Activated CD8-positive, alpha-beta T cell treated with anti-CD3 and anti-CD28 coated beads for 36 hours (primary cell): ENCODE measurements at regions not wholly inside any gene's neighbourhood (a gene's known extent, or its start where the extent isn't known, plus 50 kb on each side); places are given as distances from the start of the nearest gene placed in this dataset.

ENCODE experiments used
- ATAC-seq: fragments of 200-7000 bp; cut with Tn5 transposase; one replicate; pipeline ENCODE4 v1.10.0; 2021; ENCODE audit warnings: mild to moderate bottlenecking, moderate library complexity
- CTCF ChIA-PET: fragments of 350-600 bp; sonication (Branson Sonifier 250); formaldehyde crosslinking; loops from one replicate; lab custom pipeline; 2021; ENCODE audit warnings: antibody characterized with exemption; lab: Charles Lee
- POLR2A ChIA-PET: fragments of 350-600 bp; sonication (Branson Sonifier 250); formaldehyde crosslinking; loops from one replicate; lab custom pipeline; 2021; ENCODE audit warnings: antibody characterized with exemption; lab: Charles Lee
- DNase-seq: peaks from one replicate; pipeline ENCODE4 v3.0.0-alpha.2; 2020
- H3K27ac Mint-ChIP-seq: one replicate; pipeline ENCODE4 v1.8.0; 2021; ENCODE audit warnings: mild to moderate bottlenecking, mixed read lengths
- H3K27me3 Mint-ChIP-seq: one replicate; pipeline ENCODE4 v1.8.0; 2021; ENCODE audit warnings: mixed read lengths
- H3K36me3 Mint-ChIP-seq: one replicate; pipeline ENCODE4 v1.8.0; 2021; ENCODE audit warnings: low read depth, mixed read lengths
- H3K4me1 Mint-ChIP-seq: one replicate; pipeline ENCODE4 v1.8.0; 2021; ENCODE audit warnings: low read depth, mixed read lengths
- H3K4me3 Mint-ChIP-seq: one replicate; pipeline ENCODE4 v1.8.0; 2021; ENCODE audit warnings: mild to moderate bottlenecking, moderate library complexity, mixed read lengths
- H3K9me3 Mint-ChIP-seq: one replicate; pipeline ENCODE4 v1.8.0; 2021; ENCODE audit warnings: mixed read lengths
- intact Hi-C: fragments of 100-400 bp; cut with micrococcal nuclease; formaldehyde crosslinking; loops from one replicate; pipeline ENCODE4 v1.10.0; 2022
- TF ChIP-seq, protein P1 (sequence below): fragments of 200-600 bp; IDR thresholded peaks from one replicate; pipeline ENCODE4 v1.8.0; 2022; ENCODE audit warnings: antibody characterized with exemption, mild to moderate bottlenecking

GRCh38 chr6:62338477-62338876, 52.5 kb upstream of the KHDRBS2 start:
- TF ChIP-seq, protein P1, sequence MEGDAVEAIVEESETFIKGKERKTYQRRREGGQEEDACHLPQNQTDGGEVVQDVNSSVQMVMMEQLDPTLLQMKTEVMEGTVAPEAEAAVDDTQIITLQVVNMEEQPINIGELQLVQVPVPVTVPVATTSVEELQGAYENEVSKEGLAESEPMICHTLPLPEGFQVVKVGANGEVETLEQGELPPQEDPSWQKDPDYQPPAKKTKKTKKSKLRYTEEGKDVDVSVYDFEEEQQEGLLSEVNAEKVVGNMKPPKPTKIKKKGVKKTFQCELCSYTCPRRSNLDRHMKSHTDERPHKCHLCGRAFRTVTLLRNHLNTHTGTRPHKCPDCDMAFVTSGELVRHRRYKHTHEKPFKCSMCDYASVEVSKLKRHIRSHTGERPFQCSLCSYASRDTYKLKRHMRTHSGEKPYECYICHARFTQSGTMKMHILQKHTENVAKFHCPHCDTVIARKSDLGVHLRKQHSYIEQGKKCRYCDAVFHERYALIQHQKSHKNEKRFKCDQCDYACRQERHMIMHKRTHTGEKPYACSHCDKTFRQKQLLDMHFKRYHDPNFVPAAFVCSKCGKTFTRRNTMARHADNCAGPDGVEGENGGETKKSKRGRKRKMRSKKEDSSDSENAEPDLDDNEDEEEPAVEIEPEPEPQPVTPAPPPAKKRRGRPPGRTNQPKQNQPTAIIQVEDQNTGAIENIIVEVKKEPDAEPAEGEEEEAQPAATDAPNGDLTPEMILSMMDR = no peak
- Mint-ChIP-seq H3K27ac (no peak overlapping the region), H3K36me3 (no peaks in the 10 kb centered on the region), H3K27me3 (no peaks in the 10 kb centered on the region), H3K9me3 (peaks cover 8% of the 10 kb centered on the region), H3K4me3 (no peak overlapping the region), H3K4me1 (no peaks in the 10 kb centered on the region)
- DNase-seq = no peak
- POLR2A ChIA-PET = no interaction called here
- intact Hi-C loops = no loop called here
- ATAC-seq = no peak
- CTCF ChIA-PET = no interaction called here
